GM23338 (cell line): ENCODE measurements at regions not wholly inside any gene's neighbourhood (a gene's known extent, or its start where the extent isn't known, plus 50 kb on each side); places are given as distances from the start of the nearest gene placed in this dataset.

ENCODE experiments used
- CREB1 ChIP-seq: fragments of 250-450 bp; sonication (Bioruptor Pico); IDR thresholded peaks from 2 replicates; pipeline ENCODE4 v1.5.0; 2020; ENCODE audit warnings: low read depth, mild to moderate bottlenecking, moderate library complexity
- CTCF ChIP-seq, 2 experiments: fragments of 200-600 bp in 1 of 2; sonication (generic) in 1 of 2; conservative IDR thresholded peaks; 2 replicates each; pipeline versions ENCODE4 v1.5.1 to v1.6.1; 2016 to 2017; ENCODE audit warnings: antibody characterized with exemption in 2 of 2, low read depth in 2 of 2, mild to moderate bottlenecking in 2 of 2, moderate library complexity in 1 of 2
- EZH2 ChIP-seq: fragments of 200-600 bp; sonication (generic); IDR thresholded peaks from one replicate; pipeline ENCODE4 v1.8.0; 2017; ENCODE audit warnings: antibody characterized with exemption, mild to moderate bottlenecking, low read depth; ENCODE audit not compliant: unreplicated experiment
- POLR2AphosphoS5 ChIP-seq: IDR thresholded peaks from 2 replicates; pipeline ENCODE4 v1.6.1; 2016; ENCODE audit warnings: antibody characterized with exemption, low read depth
- TF ChIP-seq, protein P1 (sequence below): IDR thresholded peaks from one replicate; pipeline ENCODE4 v1.6.1; 2018; ENCODE audit warnings: antibody characterized with exemption; ENCODE audit not compliant: unreplicated experiment

DNA sequence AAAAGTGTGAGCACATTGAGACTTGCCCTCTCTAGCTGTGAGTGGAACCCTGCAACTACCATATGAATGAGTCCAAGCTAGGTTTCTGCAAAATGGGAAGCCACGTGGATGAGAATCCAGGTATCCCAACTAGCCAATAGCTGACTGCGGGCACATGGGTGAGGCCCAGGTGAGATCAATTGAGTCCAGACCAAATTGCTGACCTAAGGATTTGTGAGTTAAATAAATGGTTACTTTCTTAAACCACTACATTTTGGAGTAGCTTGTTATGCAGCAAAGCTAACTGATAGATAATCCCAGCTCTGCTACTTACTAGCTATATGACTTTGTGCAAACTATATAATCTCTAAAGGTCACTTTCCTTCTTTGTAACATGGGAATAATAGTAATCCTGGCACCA is 150.3 kb upstream of the LCORL start:
- no peak for TF ChIP-seq EZH2
- no peak for TF ChIP-seq CTCF (conservative IDR thresholded peaks at IDR 0.05; ENCODE audit: low read depth in 2 of 2)
- TF ChIP-seq, protein P1, sequence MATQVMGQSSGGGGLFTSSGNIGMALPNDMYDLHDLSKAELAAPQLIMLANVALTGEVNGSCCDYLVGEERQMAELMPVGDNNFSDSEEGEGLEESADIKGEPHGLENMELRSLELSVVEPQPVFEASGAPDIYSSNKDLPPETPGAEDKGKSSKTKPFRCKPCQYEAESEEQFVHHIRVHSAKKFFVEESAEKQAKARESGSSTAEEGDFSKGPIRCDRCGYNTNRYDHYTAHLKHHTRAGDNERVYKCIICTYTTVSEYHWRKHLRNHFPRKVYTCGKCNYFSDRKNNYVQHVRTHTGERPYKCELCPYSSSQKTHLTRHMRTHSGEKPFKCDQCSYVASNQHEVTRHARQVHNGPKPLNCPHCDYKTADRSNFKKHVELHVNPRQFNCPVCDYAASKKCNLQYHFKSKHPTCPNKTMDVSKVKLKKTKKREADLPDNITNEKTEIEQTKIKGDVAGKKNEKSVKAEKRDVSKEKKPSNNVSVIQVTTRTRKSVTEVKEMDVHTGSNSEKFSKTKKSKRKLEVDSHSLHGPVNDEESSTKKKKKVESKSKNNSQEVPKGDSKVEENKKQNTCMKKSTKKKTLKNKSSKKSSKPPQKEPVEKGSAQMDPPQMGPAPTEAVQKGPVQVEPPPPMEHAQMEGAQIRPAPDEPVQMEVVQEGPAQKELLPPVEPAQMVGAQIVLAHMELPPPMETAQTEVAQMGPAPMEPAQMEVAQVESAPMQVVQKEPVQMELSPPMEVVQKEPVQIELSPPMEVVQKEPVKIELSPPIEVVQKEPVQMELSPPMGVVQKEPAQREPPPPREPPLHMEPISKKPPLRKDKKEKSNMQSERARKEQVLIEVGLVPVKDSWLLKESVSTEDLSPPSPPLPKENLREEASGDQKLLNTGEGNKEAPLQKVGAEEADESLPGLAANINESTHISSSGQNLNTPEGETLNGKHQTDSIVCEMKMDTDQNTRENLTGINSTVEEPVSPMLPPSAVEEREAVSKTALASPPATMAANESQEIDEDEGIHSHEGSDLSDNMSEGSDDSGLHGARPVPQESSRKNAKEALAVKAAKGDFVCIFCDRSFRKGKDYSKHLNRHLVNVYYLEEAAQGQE: no peak
- no peak for TF ChIP-seq POLR2AphosphoS5
- TF ChIP-seq CREB1 (CRISPR knock-in tag): no peak
